ENCODE measurements at regions not wholly inside any gene's neighbourhood (a gene's known extent, or its start where the extent isn't known, plus 50 kb on each side); places are given as distances from the start of the nearest gene placed in this dataset.

DNA sequence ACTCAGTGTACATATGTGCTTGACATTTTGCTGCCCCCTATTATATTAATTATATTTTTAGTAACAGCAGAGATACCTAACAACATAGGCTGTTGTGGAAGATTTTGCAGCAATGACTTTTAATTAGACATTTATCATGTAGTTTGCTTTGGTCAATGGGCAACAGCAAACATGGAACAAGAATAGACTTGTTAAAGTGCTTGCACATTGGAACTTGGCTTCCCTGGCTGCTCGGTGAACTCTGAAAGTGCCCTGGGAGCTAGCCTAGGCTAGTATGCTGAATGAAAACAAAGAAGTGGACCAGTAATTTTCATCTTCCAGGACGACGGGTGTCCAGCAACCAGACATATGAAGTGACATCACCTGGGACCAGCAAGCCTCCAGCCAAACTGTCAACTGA lies 1157.1 kb downstream of the ARAP2 start:
- TF ChIP-seq, protein P1, sequence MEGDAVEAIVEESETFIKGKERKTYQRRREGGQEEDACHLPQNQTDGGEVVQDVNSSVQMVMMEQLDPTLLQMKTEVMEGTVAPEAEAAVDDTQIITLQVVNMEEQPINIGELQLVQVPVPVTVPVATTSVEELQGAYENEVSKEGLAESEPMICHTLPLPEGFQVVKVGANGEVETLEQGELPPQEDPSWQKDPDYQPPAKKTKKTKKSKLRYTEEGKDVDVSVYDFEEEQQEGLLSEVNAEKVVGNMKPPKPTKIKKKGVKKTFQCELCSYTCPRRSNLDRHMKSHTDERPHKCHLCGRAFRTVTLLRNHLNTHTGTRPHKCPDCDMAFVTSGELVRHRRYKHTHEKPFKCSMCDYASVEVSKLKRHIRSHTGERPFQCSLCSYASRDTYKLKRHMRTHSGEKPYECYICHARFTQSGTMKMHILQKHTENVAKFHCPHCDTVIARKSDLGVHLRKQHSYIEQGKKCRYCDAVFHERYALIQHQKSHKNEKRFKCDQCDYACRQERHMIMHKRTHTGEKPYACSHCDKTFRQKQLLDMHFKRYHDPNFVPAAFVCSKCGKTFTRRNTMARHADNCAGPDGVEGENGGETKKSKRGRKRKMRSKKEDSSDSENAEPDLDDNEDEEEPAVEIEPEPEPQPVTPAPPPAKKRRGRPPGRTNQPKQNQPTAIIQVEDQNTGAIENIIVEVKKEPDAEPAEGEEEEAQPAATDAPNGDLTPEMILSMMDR (IDR thresholded peaks at IDR 0.05; ENCODE audit: unreplicated experiment): no peak
- DNase-seq (ENCODE audit: low spot score): no peak
- Mint-ChIP-seq H3K9me3 (ENCODE audit: unreplicated experiment) (no peaks in the 10 kb centered on the region), H3K27me3 (ENCODE audit: unreplicated experiment) (no peaks in the 10 kb centered on the region), H3K4me3 (ENCODE audit: unreplicated experiment) (no peak overlapping the region), H3K27ac (ENCODE audit: unreplicated experiment) (no peak overlapping the region), H3K36me3 (ENCODE audit: low read depth, unreplicated experiment) (no peaks in the 10 kb centered on the region), H3K4me1 (ENCODE audit: unreplicated experiment) (peaks cover 9% of the 10 kb centered on the region)

DNA sequence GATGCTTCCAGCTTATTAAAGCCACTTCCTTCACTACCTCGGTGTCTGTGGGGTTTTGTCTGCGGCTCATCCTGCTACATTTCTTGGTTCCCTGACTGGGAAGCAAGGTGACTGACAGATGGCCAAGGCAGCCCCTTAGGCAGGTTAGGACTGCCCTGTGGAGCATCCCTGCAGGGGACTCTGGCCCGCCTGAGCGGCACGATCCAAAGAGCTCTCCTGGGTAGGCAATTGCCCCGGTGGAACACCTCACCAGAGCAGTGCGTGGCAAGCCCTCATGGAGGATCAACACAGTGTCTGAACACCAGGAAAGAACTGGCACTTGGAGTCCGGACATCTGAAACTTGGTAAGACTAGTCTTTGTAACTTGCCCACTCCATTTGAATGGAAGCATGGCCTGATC lies 1143.4 kb downstream of the ARAP2 start:
- TF ChIP-seq, protein P1 (IDR thresholded peaks at IDR 0.05; ENCODE audit: unreplicated experiment): no peak
- Mint-ChIP-seq H3K4me3 (ENCODE audit: unreplicated experiment) (no peak overlapping the region), H3K4me1 (ENCODE audit: unreplicated experiment) (no peaks in the 10 kb centered on the region), H3K27me3 (ENCODE audit: unreplicated experiment) (peaks cover 1% of the 10 kb centered on the region), H3K36me3 (ENCODE audit: low read depth, unreplicated experiment) (no peaks in the 10 kb centered on the region), H3K9me3 (ENCODE audit: unreplicated experiment) (no peaks in the 10 kb centered on the region), H3K27ac (ENCODE audit: unreplicated experiment) (no peak overlapping the region)
- no peak for DNase-seq (ENCODE audit: low spot score)

DNA sequence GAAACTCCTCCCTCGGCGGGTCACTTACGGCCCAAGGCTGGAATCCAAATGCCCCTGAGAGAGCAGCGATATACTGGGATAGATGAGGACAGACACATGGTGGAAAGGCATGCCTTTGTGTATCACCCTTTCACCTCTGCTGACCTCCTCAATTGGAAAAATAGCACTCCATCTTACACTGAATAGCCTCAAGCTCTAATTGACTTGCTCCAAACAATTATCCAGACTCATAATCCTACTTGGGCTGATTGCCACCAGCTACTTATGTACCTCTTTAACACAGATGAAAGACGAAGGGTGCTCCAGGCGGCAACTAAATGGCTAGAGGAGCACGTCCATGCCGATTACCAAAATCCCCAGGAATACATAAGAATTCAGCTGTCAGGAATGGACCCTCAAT lies 1142.2 kb downstream of the ARAP2 start:
- Mint-ChIP-seq H3K36me3 (ENCODE audit: low read depth, unreplicated experiment) (no peaks in the 10 kb centered on the region), H3K27ac (ENCODE audit: unreplicated experiment) (no peak overlapping the region), H3K4me1 (ENCODE audit: unreplicated experiment) (no peaks in the 10 kb centered on the region), H3K27me3 (ENCODE audit: unreplicated experiment) (peaks cover 1% of the 10 kb centered on the region), H3K4me3 (ENCODE audit: unreplicated experiment) (no peak overlapping the region), H3K9me3 (ENCODE audit: unreplicated experiment) (no peaks in the 10 kb centered on the region)
- TF ChIP-seq, protein P1 (IDR thresholded peaks at IDR 0.05; ENCODE audit: unreplicated experiment): no peak
- no peak for DNase-seq (ENCODE audit: low spot score)

DNA sequence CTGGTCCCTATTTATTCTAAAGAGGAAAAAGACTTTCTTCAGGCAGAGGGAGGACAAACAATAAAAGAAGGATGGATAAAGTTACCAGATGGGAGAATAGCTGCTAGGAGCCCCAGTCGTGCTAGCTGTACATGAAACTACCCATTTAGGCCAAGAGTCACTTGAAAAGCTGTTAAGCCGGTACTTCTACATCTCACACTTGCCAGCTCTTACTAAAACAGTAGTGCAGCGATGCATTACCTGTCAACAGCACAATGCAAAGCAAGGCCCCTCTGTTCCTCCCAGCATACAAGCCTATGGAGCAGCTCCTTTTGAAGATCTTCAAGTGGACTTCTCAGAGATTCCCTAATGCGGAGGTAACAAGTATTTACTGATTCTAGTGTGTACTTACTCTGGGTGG lies 1138.8 kb downstream of the ARAP2 start:
- no peak for DNase-seq (ENCODE audit: low spot score)
- H3K36me3 Mint-ChIP-seq (ENCODE audit: low read depth, unreplicated experiment): no peaks in the 10 kb centered on the region
- H3K9me3 Mint-ChIP-seq (ENCODE audit: unreplicated experiment): no peaks in the 10 kb centered on the region
- H3K27ac Mint-ChIP-seq (ENCODE audit: unreplicated experiment): no peak overlapping the region
- H3K4me1 Mint-ChIP-seq (ENCODE audit: unreplicated experiment): no peaks in the 10 kb centered on the region
- TF ChIP-seq, protein P1 (IDR thresholded peaks at IDR 0.05; ENCODE audit: unreplicated experiment): no peak
- H3K27me3 Mint-ChIP-seq (ENCODE audit: unreplicated experiment): peaks cover 1% of the 10 kb centered on the region
- H3K4me3 Mint-ChIP-seq (ENCODE audit: unreplicated experiment): no peak overlapping the region

DNA sequence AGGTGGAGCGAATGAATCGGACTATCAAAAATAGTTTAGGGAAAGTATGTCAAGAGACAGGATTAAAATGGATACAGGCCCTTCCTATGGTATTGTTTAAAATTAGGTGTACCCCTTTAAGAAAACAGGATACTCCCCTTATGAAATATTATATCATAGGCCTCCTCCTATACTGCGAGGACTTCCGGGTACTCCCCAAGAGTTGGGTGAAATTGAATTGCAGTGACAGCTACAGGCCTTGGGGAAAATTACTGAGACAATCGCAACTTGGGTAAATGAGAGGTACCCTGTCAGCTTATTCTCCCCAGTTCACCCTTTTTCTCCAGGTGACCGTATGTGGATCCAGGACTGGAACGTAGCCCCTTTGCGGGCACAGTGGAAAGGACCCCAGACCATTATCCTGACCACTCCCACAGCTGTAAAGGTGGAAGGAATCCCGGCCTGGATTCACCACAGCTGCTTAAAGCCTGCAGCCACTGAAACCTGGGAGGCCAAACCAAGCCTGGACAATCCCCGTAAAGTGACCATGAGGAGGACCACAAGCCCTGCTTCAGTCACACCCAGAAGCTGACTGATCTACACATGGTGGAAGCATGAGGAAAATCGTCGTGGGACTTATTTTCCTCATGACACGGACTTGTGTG lies 1138.1 kb downstream of the ARAP2 start:
- TF ChIP-seq, protein P1 (IDR thresholded peaks at IDR 0.05; ENCODE audit: unreplicated experiment): no peak
- Mint-ChIP-seq H3K27ac (ENCODE audit: unreplicated experiment) (no peak overlapping the region), H3K4me3 (ENCODE audit: unreplicated experiment) (no peak overlapping the region), H3K9me3 (ENCODE audit: unreplicated experiment) (no peaks in the 10 kb centered on the region), H3K27me3 (ENCODE audit: unreplicated experiment) (peaks cover under 1% of the 10 kb centered on the region), H3K36me3 (ENCODE audit: low read depth, unreplicated experiment) (no peaks in the 10 kb centered on the region), H3K4me1 (ENCODE audit: unreplicated experiment) (no peaks in the 10 kb centered on the region)
- DNase-seq (ENCODE audit: low spot score): no peak

All from endothelial cell (in vitro differentiated cells).